ENCODE measurements at regions not wholly inside any gene's neighbourhood (a gene's known extent, or its start where the extent isn't known, plus 50 kb on each side); places are given as distances from the start of the nearest gene placed in this dataset.
"Not testable (repeated sequence)": the region's sequence is repeated elsewhere in the genome, so short reads cannot be mapped to it uniquely, and the experiment has no call there.

DNA sequence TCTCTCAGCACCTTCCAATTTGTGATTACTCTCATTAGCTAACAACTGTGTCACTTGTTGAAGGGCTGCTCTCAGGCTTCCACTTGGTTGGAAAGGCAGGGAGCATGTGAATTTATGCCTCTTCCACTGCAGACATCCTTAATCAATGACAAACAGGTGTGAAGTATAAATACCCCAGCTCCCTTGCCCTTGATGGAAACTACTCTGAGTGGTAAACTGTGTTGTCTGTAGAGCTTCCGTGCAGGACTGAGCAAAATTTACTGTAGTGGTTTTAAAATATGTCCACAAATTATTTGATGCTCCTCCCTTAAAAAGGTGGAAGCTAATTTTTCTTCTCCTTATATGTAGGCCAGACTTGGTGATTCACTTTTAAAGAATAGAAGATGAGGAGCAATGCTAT lies 253.0 kb upstream of the TBX18 start:
- DNase-seq (ENCODE audit: low read depth): peak; percentile 5

DNA sequence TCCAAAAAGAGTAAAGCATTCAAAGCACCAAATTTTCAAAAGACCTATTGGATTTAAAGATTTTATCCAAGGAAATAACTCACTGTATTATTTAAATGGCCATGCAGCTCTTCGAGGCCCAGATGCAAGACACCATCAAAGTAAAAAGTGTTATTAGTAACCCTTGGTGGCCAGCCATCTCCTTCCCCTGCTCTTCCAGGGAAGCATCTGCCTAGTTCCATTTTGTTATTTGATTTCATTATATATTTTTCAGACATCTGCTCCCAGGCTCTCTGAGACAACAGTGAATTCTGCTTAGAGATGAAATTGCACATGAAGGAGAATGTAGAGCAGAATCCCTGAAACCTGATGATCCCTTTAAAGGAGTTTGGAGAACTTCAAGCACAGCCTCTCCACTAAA lies 252.3 kb upstream of the TBX18 start:
- no peak for DNase-seq (ENCODE audit: low read depth)

DNA sequence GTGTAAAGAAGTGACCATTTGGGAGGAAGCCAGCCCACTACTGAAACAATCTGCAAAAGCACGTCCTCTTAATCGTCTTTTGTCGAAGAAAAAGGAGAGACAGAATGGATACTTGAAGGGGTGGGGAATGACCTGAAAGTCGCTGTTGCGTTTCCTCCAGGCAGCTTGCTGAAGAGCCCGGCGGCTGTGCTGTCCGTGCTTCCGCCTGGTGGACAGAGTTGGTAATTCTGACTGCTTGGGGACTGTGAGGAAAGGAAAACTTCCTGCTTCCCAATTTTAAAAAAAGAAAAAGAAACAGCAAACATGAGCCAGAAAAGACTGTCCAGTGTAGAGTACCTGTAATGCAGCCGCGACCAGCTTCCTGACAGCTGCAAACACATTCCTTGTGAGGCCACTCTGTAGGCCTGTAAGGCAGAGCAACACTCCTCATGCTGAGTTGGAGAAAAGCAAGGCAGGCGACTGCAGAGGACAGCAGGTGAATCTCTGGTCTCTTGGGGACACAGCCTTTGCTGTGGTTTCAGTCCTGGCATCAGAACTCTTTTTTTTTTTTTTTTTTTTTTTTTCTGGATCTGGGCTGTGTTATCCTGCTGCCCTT lies 251.1 kb upstream of the TBX18 start:
- DNase-seq (ENCODE audit: low read depth): peak; percentile 80

DNA sequence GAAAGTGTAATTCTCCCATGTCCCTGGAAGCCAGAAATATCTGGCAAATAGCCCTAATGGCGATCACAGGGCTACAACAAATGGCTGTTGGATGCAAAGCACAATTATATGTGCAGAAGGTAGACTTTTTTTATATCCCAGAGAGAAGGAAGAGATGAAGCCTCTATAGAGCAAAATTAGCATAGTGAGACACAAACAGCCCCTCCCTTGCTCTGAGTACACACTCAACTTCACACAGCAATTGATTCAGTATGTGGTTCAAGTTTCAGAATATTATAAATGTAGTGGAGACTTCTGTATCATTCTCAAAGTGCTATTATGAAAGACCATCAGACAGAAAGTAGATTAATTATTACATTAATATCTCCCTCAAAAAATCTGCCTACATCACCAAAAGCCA lies 246.5 kb upstream of the TBX18 start:
- no peak for DNase-seq (ENCODE audit: low read depth)

DNA sequence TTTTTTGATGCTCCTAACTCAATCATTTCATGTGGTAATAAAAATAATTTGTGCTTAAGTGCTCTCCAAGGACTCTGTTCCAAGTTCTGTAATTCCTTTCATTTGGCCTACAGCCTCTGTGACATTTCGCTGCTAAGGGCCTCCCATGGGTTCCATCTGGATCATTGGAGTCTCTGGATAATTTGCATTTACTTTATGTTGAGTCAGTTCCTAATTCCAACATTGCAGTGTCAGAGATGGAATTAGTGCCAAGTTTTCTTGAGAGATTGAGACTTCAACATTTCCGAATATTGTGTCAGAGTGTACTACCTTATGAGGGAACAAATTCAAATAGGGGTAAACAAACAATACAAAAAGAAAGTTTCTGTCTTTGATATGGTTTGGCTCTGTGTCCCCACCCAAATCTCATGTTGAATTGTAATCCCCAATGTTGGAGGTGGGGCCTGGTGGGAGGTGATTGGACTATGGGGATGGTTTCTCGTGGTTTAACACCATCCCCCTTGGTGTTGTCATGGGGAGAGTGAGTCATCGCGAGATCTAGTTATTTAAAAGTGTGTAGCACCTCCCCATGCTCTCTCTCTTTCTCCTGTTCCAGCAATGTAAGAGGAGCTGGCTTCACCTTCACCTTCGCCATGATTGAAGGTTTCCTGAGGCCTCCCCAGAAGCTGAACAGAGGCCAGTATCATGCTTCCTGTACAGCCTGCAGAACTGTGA lies 244.1 kb upstream of the TBX18 start:
- DNase-seq (ENCODE audit: low read depth): peak; percentile 16

DNA sequence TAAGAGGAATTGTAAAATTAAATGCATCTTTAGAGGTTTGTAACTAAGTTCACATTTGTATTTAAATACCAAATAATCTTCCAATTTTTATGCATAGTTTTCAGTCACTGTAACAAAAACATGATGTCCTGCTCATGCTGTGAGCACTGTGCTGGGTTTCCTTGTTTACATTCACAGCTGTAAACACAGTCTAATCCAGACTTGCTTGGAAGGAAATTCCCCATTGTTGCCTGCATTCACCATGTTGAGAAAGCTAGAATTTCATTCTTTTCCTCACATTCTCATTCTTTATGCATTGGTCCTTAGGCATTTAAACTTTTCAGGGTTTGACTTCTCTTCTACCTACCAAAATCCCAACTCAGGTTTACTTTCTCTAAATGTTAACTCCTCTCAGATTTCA lies 242.0 kb upstream of the TBX18 start:
- no peak for DNase-seq (ENCODE audit: low read depth)

DNA sequence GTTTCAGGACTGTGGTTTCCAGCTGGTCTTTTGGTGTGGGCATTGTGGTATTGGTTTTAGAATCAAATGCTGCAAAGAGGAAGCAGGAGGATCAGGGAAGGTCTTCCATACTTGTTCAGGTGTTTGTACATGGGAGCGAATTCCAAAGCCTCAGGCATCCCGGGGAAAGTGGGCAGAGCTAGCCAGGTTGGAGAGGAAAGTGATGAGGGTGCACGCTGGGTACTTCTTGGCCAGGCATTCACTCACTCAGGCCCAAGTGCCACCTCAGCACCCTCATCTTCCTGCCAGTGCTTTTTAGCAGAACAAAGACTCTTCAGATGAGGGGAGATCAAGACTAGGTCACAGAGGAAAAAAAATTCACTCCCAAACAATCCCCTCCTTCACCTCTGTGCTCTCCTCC lies 241.1 kb upstream of the TBX18 start:
- no peak for DNase-seq (ENCODE audit: low read depth)

DNA sequence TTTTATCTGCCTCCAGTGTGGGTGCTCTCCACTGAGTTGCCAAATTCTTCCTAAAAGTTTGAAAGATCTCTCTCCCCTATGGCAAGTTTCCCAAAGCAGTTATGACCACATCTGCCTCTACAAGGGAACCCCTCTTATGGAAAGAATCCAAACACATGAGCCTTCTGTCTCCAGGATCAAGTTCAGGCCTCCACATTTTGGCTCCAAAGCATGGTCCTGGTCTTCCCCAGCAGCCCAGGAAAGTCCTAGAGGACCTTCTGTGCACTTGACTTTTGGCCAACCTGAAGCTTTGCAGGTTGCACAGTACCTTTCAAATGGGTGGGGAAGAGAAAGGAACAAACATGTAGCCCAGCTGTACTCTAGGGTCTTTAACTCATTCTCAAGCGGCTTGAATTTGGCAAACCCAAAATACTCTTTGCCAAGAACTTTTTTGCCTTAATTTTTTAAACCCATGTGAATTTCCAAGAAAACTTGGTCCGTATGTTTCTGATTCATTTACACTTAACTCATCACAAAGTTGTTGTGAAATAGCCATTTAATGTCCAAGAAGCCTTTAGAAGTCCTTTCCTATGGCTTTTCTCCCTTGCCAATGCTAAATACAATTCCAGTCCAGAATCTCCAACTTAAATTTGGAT lies 240.1 kb upstream of the TBX18 start:
- peak; percentile 6 for DNase-seq (ENCODE audit: low read depth)

DNA sequence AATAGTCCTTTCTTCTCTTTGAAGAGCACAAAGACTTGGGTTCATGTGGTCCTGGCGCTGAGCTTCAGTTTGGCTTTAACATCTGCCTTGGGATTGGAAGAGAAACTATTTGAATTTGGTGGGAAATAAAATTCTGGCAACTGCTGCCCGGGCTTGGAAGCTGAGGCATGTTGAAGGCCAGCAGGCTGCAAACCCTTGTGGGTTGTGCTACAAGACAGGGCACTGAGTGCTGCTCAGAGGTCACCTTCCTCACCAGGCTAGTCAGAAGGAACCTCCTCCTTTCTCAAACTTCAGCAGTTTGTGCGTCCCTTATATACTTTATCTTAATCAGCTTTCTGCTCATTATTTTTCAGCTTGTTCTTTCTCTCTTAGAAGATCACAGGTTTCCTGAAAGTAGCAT lies 238.4 kb upstream of the TBX18 start:
- DNase-seq (ENCODE audit: low read depth): no peak

DNA sequence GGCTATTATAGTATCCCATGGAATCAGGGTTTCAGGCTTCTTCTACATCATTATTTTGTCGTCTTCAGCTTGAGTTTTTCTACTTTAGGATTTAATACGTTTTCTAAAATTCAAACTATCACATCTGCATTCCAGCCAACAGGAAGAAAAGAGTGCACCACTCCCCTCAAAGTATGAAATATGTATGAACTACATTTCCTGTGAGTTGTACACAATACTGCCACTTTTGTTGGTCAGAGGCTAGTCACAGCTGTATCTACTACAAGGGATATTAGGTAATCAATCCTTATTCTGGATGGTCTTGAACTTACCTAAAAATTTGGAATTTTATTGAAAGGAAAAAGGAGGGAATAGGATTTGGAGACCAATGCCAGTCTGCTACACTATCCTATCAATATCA lies 235.6 kb upstream of the TBX18 start:
- DNase-seq (ENCODE audit: low read depth): no peak

DNA sequence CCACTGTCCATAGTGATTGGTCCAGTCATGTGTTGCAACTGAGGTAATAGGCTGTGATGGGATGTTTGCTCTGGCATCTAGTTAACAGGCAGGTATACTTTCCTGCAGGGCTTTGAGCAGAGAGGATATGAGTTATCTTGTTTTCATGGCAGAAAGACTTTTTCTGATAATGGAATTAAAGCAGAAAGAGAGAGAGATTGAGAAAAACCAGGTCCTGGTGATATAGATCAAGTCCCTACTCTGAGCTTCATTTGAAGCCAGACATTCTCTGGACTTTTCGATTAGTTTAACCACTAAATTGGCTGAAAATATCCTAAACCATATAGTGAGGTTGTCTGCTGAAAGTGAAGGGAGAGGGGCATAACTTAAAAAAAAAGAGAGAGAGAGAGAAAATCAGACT lies 233.8 kb upstream of the TBX18 start:
- no peak for DNase-seq (ENCODE audit: low read depth)

DNA sequence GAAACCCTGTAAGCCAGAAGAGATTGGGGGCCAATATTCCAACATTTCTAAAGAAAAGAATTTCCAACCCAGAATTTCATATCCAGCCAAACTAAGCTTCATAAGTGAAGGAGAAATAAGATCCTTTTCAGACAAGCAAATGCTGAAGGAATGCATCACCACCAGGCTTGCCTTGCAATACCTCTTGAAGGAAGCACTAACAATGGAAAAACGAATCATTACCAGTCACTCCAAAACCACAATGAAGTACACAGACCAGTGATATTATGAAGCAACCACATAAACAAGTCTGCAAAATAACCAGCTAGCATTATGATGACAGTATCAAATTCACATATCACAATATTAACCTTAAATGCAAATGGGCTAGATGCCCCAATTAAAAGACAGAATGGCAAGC lies 224.4 kb upstream of the TBX18 start:
- DNase-seq (ENCODE audit: low read depth): peak; percentile 29

DNA sequence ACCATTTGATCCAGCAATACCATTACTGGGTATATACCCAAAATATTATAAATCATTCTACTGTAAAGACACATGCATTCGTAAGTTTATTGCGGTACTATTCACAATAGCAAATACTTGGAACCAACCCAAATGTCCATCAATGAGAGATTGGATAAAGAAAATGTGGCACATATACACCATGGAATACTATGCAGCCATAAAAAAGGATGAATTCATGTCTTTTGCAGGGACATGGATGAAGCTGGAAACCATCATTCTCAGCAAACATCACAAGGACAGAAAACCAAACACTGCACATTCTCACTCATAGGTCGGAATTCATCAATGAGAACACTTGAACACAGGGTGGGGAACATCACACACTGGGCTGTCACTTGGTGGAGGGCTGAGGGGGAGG lies 221.1 kb upstream of the TBX18 start:
- DNase-seq (ENCODE audit: low read depth): not testable (repeated sequence)

DNA sequence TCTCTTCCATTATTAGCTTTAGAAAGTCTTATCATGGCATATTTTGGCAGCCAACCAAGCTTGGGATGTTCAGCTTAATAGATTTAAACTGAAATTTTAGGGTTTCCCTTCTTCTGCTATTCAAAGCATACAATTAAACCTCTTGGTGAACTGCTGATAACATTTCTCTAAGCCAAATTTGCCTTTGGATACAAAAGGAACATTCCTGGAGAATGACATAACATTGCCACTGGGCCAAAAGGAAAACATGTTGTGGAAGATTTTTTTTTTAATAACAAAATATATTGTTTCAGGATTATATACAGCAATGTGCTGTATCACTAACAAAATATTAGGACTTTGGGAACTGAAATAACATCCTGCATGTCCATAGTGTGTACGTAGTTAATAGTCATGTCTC lies 215.1 kb upstream of the TBX18 start:
- peak; percentile 33 for DNase-seq (ENCODE audit: low read depth)

DNA sequence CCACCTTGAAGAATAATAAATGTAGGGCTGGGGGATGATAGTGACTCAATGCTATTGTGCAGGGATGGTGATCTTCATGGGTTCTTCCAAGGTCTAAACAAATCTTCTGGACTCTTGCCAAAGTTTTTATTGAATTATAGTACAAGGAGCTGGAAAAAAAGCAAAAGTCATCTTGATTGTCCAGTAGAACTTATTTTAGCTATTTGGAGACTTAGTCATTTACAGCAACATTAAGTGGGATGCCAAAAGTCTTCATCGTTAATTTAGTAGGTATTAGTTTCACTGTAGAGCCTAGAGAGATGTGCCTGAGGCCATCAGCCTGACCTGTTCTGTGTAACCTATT lies 212.9 kb upstream of the TBX18 start:
- no peak for DNase-seq (ENCODE audit: low read depth)

DNA sequence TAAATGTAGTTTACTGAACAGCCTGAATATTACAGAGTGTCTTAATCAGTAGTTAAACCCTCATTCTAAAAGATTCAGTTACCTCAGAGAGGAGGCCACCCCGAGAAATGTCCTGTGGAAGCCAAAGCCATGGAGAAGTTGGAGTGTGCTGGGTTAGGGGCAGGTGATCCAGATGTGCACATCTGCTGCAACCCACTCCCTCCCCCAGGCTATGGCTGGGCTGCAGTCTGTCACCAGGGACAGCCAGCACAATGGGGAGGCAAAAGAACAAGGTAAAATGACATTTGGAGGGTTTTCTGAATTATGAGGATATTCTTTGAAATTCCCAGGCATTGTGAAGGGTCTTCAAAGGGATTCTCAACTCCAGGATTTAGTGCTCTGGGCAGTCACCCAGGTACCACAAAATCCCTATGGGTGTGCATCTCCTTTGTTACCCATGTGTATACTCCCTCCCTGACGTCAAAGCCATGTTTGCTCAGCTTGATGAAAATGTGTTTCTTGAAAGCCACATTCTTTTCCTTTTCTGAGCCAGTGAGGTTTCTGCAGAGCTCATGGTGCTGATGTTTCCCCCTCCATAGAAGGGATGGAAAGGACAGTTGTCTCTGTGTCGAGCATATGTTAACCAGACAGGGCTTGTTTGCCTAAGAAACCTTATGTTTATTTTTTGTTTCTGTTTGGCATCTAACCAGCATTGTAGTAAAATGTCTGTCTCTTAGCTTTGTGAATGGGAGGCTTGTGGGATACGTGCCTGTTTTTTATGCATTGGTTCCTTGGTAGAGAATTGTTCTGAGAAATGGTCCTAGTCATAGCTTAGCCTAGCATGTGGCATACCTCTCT lies 212.3 kb upstream of the TBX18 start:
- DNase-seq (ENCODE audit: low read depth): no peak

DNA sequence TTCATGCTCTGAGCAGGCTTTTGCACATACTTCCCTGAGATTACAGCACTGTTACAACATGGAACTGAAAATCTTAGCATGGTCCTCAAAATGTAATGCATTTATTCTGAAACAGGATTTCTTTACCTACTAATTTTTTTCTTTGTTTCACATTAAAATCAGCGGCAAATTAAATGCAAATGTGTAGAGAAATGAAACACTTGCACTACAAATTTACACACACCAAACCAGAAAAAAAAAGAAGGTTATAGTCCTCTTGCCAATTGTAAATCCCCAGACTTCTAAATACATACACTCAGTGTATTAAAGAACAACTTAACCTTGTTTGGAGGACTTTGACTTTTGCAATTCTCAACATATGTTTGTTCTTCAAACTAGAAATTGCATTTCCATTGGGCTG lies 210.9 kb upstream of the TBX18 start:
- DNase-seq (ENCODE audit: low read depth): no peak

DNA sequence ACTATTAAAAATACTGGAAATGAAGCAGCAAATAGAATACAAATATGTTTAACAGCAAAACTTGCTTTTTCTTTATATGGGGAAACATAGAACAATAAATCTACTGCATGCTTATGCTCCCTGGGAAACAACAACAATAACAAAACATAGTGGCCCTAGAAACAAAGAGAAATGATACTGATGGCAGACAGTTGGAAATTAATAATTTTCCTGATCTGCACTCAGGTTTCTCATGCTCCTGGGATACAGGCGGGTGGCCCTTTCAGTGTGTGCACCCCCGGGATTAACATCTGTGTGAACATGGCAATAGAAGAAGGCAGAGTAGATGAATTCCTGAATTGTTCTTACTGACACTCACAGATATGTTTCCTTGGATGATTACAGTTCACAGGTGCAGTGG lies 209.2 kb upstream of the TBX18 start:
- no peak for DNase-seq (ENCODE audit: low read depth)

DNA sequence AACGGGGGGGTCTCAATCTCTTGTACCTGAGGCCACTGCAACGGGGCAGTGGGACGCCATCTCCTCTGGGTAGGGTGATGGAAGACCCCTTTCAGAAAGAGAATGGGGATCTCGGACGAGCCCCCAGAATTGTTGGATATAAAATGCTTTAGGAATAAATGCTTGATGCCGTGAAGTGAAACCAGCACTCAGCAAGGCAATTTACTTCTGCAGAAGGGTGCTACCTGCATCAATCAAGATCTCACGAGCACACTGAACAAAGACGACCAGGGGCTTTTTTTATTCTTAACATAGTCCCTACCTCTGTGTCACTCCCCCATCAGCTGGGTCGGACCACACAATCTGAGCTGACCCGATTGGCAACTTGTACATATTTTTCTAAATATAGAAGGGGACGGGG lies 203.6 kb upstream of the TBX18 start:
- DNase-seq (ENCODE audit: low read depth): no peak

DNA sequence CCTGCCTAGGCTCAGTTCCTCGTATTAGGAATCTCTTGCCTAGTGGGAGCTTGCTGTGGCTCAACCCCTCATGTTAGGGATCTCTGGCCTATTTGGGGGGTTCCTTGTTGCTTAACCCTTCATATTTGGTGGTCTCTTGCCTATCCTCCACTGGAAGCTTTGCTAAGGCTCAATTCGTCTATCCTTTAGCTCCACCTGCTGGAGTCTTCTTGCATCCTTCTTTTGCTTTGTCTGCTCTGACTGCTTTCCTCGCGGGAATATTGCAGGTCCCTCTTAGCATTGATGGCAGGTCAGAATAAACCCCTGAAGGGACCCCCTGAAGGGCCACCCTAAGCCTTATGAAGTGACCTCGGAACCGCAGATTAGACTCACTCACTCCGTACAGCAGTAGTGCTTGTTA lies 203.0 kb upstream of the TBX18 start:
- DNase-seq (ENCODE audit: low read depth): peak; percentile 72

DNA sequence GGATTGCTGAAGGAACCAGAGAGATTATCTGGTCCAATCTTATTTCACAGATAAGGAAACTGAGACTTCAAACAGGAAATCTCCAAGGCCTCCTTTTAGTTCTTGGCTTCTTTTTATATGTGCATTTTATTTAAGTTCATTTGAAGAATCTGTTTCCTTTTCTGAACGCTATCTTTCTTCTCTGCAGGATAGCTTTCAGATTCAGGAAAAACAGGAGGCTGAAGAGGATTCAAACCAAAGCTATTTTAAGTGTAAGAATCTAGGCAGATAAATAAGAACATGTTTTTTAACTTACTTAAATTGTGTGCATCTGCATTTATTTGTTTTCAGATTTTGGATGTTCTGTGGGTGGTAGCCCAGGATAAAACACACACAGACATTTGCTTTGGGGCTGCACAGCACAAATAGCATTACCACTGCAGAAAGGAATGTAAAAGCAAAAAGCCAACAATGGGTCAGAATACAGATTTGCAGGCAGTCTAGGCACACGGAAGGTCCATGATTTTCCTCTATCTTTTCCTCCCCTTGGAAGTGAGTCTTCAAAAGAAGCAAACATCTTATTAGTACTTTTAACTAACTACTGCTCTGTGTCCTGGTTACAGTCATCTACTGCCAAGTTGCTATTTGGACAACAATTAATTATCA lies 188.8 kb upstream of the TBX18 start:
- no peak for DNase-seq (ENCODE audit: low read depth)

DNA sequence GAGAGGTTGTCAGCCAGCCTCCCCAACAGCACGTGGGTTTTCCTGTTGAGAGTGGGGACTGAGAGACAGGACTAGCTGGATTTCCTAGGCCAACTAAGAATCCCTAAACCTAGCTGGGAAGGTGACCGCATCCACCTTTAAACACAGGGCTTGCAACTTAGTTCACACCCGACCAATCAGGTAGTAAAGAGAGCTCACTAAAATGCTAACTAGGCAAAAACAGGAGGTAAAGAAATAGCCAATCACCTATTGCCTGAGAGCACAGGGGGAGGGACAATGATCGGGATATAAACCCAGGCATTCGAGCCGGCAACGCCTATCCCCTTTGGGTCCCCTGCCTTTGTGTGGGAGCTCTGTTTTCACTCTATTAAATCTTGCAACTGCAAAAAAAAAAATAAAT lies 180.5 kb upstream of the TBX18 start:
- not testable (repeated sequence) for DNase-seq (ENCODE audit: low read depth)

Data from myocyte (in vitro differentiated cells).